B cell (primary cell): ENCODE measurements at regions not wholly inside any gene's neighbourhood (a gene's known extent, or its start where the extent isn't known, plus 50 kb on each side); places are given as distances from the start of the nearest gene placed in this dataset.

Experiments used
- ATAC-seq: fragments of 200-7000 bp; cut with Tn5 transposase; one replicate; pipeline ENCODE4 v1.10.0; 2021; ENCODE audit warnings: low read depth, mild to moderate bottlenecking, moderate number of reproducible peaks, moderate library complexity
- CTCF ChIA-PET: fragments of 350-600 bp; sonication (Branson Sonifier 250); formaldehyde crosslinking; loops from one replicate; lab custom pipeline; 2021; ENCODE audit warnings: antibody characterized with exemption, inconsistent platforms; lab: Charles Lee
- POLR2A ChIA-PET: fragments of 350-600 bp; sonication (Branson Sonifier 250); formaldehyde crosslinking; loops from one replicate; lab custom pipeline; 2021; ENCODE audit warnings: antibody characterized with exemption; lab: Charles Lee
- DNase-seq: peaks from one replicate; pipeline ENCODE4 v3.0.0; 2013
- H2AFZ ChIP-seq: 2 replicates; pipeline ENCODE4 v1.6.1; 2012; ENCODE audit warnings: mild to moderate bottlenecking, low read depth, low read length; ENCODE audit not compliant: insufficient read depth, poor library complexity, severe bottlenecking
- H3K27ac ChIP-seq, 2 donors: 1 replicate in 1 of 2; 2 replicates in 1 of 2; pipeline ENCODE4 v1.5.1; 2012 to 2013; ENCODE audit warnings: low read length in 2 of 2, mild to moderate bottlenecking in 2 of 2, moderate library complexity in 1 of 2
- H3K27me3 ChIP-seq, 4 experiments: fragments of 200-600 bp in 1 of 4; sonication (generic) in 1 of 4; replicated peaks in 1 of 4; 1 replicate in 2 of 4; 2 replicates in 2 of 4; pipeline versions ENCODE4 v1.6.1 to v1.7.0; 2013 to 2016; ENCODE audit warnings: low read length in 3 of 4, mild to moderate bottlenecking in 2 of 4, mixed read lengths in 1 of 4, moderate library complexity in 1 of 4; ENCODE audit not compliant: insufficient read depth in 4 of 4, control insufficient read depth in 3 of 4; ENCODE audit errors: control extremely low read depth in 1 of 4
- H3K36me3 ChIP-seq, 2 experiments: replicated peaks in 1 of 2; 1 replicate in 1 of 2; 2 replicates in 1 of 2; pipeline versions ENCODE4 v1.6.1 to v1.7.1; 2013; ENCODE audit warnings: low read length in 1 of 2; ENCODE audit not compliant: insufficient read depth in 2 of 2, control insufficient read depth in 1 of 2; ENCODE audit errors: control extremely low read depth in 1 of 2, extremely low read depth in 1 of 2
- H3K4me1 ChIP-seq, 2 donors: fragments of 200-600 bp in 1 of 2; sonication (generic) in 1 of 2; 1 replicate in 1 of 2; 2 replicates in 1 of 2; pipeline versions ENCODE4 v1.5.1 to v1.6.1; 2013 to 2017; ENCODE audit warnings: low read length in 2 of 2; ENCODE audit not compliant: control insufficient read depth in 2 of 2, insufficient read depth in 2 of 2
- H3K4me2 ChIP-seq: replicated peaks from 2 replicates; pipeline ENCODE3; 2012; ENCODE audit warnings: mild to moderate bottlenecking, low read depth, low read length; ENCODE audit not compliant: poor library complexity, severe bottlenecking
- H3K4me3 ChIP-seq, 5 experiments: fragments of 200-600 bp in 1 of 5; sonication (generic) in 1 of 5; 1 replicate in 3 of 5; 2 replicates in 2 of 5; pipeline versions ENCODE4 v1.5.1 to v1.7.0; 2011 to 2016; ENCODE audit warnings: low read length in 4 of 5, mild to moderate bottlenecking in 4 of 5, low read depth in 2 of 5, control low read depth in 1 of 5, moderate library complexity in 1 of 5; ENCODE audit not compliant: insufficient read depth in 1 of 5; ENCODE audit errors: control extremely low read depth in 1 of 5, extremely low read depth in 1 of 5
- H3K79me2 ChIP-seq: fragments of 200-600 bp; sonication (generic); one replicate; pipeline ENCODE4 v1.6.0; 2016; ENCODE audit warnings: low read length; ENCODE audit not compliant: control insufficient read depth, insufficient read depth
- H3K9ac ChIP-seq: fragments of 200-600 bp; sonication (generic); 2 replicates; pipeline ENCODE4 v1.6.1; 2017; ENCODE audit warnings: mild to moderate bottlenecking, low read length, moderate library complexity
- H3K9me3 ChIP-seq, 3 donors: one replicate each; pipeline versions ENCODE4 v1.6.1 to v1.7.1; 2013; ENCODE audit warnings: low read length in 2 of 3; ENCODE audit not compliant: control insufficient read depth in 2 of 3, insufficient read depth in 1 of 3; ENCODE audit errors: control extremely low read depth in 1 of 3
- H4K20me1 ChIP-seq: 2 replicates; pipeline ENCODE4 v1.6.0; 2012; ENCODE audit warnings: mild to moderate bottlenecking, low read length; ENCODE audit not compliant: insufficient read depth, control insufficient read depth, poor library complexity, severe bottlenecking
- H3K27ac Mint-ChIP-seq: one replicate; pipeline ENCODE4 v1.8.0; 2021; ENCODE audit warnings: mixed read lengths
- H3K27me3 Mint-ChIP-seq: one replicate; pipeline ENCODE4 v1.8.0; 2021; ENCODE audit warnings: mixed read lengths
- H3K4me1 Mint-ChIP-seq: one replicate; pipeline ENCODE4 v1.8.0; 2021; ENCODE audit warnings: mixed read lengths
- H3K4me3 Mint-ChIP-seq: one replicate; pipeline ENCODE4 v1.8.0; 2021; ENCODE audit warnings: mixed read lengths
- H3K9me3 Mint-ChIP-seq: one replicate; pipeline ENCODE4 v1.8.0; 2022; ENCODE audit warnings: mixed read lengths; ENCODE audit not compliant: insufficient read depth
- CTCF ChIP-seq: fragments of 200-600 bp; IDR thresholded peaks from one replicate; pipeline ENCODE4 v1.8.0; 2022; ENCODE audit warnings: antibody characterized with exemption, mild to moderate bottlenecking
- EZH2 ChIP-seq: IDR thresholded peaks from 2 replicates; pipeline ENCODE4 v1.6.1; 2012; ENCODE audit warnings: borderline replicate concordance, low read depth, mild to moderate bottlenecking, moderate library complexity, low read length; ENCODE audit not compliant: insufficient read depth, poor library complexity, severe bottlenecking
- WGBS: methylation state at CpG from one replicate; pipeline ENCODE4 v1.1.5; 2013; ENCODE audit warnings: missing lambda C conversion rate; ENCODE audit not compliant: insufficient coverage; 5-methylcytosine and 5-hydroxymethylcytosine counted together
- intact Hi-C: fragments of 100-400 bp; cut with micrococcal nuclease; formaldehyde crosslinking; loops from one replicate; pipeline ENCODE4 v1.10.0; 2022

DNA sequence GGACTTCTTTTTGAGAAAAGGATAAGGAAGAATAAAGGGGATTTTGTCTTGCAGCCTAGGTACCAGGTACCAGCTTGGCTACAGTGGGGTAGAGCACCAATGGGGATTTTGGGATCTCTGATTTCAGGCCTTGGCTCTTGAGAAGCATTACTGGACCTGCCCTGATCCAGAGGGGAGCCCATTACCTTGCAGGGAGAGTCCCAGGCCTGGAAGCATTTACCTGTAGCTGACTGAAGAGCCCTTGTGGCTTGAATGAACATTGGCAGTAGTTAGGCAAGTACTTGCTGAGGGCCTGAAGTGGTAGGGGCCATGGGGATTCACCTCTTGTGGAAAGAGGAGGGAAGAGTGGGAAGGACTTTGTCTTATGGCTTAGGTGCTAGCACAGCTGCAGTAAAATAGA is 308.2 kb upstream of the FBXO33 start:
- Mint-ChIP-seq H3K27ac (no peak overlapping the region), H3K27me3 (no peaks in the 10 kb centered on the region), H3K4me3 (no peak overlapping the region), H3K9me3 (no peaks in the 10 kb centered on the region), H3K4me1 (no peaks in the 10 kb centered on the region)
- intact Hi-C loops: no loop called here
- no peak overlapping the region for H2AFZ ChIP-seq
- TF ChIP-seq CTCF (no peak), EZH2 (no peak)
- no peak overlapping the region for H3K4me2 ChIP-seq
- H4K20me1 ChIP-seq: no peaks in the 10 kb centered on the region
- CTCF ChIA-PET: no interaction called here
- no peak for DNase-seq
- no peaks in the 10 kb centered on the region for H3K79me2 ChIP-seq
- ATAC-seq: no peak
- no peaks in the 10 kb centered on the region for H3K27me3 ChIP-seq
- POLR2A ChIA-PET: no interaction called here
- H3K4me1 ChIP-seq: no peaks in the 10 kb centered on the region
- peaks cover 0 to 3% (median 3%) of the 10 kb centered on the region in 3 donors for H3K9me3 ChIP-seq
- no peak overlapping the region for H3K27ac ChIP-seq
- H3K36me3 ChIP-seq: no peaks in the 10 kb centered on the region
- no peak overlapping the region for H3K4me3 ChIP-seq
- H3K9ac ChIP-seq: no peak overlapping the region

DNA sequence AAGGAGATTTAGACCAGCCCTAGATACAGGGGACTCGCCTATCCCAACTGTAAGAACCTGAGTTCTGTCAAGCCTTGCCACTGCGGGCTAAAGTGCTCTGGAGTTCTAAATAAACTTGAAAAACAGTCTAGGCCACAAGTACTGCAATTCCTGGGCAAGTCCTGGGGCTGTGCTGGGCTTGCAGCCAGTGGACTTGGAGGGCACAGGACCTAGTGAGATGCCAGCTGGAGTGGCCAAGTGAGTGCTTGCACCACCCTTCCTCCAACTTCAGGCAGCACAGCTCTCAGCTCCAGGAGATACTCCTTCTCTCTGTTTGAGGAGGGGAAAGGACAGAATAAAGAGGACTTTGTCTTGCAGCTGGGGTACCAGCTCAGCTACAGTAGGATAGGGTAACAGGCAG is 307.6 kb upstream of the FBXO33 start:
- H3K79me2 ChIP-seq: no peaks in the 10 kb centered on the region
- TF ChIP-seq CTCF (no peak), EZH2 (no peak)
- H3K4me2 ChIP-seq: no peak overlapping the region
- H3K27me3 ChIP-seq: no peaks in the 10 kb centered on the region
- Mint-ChIP-seq H3K4me3 (no peak overlapping the region), H3K4me1 (no peaks in the 10 kb centered on the region), H3K27ac (no peak overlapping the region), H3K9me3 (no peaks in the 10 kb centered on the region), H3K27me3 (no peaks in the 10 kb centered on the region)
- 85% methylated on average over 2 of the region's 2 CpGs for WGBS
- ChIA-PET POLR2A (no interaction called here), CTCF (no interaction called here)
- no peaks in the 10 kb centered on the region for H4K20me1 ChIP-seq
- H2AFZ ChIP-seq: no peak overlapping the region
- no peak overlapping the region for H3K9ac ChIP-seq
- H3K36me3 ChIP-seq: no peaks in the 10 kb centered on the region
- H3K4me1 ChIP-seq: no peaks in the 10 kb centered on the region
- ATAC-seq: no peak
- no peak overlapping the region for H3K4me3 ChIP-seq
- H3K9me3 ChIP-seq: peaks cover 0 to 3% (median 3%) of the 10 kb centered on the region in 3 donors
- H3K27ac ChIP-seq: no peak overlapping the region
- intact Hi-C loops: no loop called here
- DNase-seq: no peak
